SK-N-SH (cell line): ENCODE measurements at regions not wholly inside any gene's neighbourhood (a gene's known extent, or its start where the extent isn't known, plus 50 kb on each side); places are given as distances from the start of the nearest gene placed in this dataset.

ENCODE experiments used
- CTCF ChIP-seq: fragments of 200-600 bp; sonication (generic); IDR thresholded peaks from 2 replicates; pipeline ENCODE4 v1.6.1; 2017; ENCODE audit warnings: antibody characterized with exemption, mild to moderate bottlenecking, moderate library complexity
- ELF1 ChIP-seq: IDR thresholded peaks from 2 replicates; pipeline ENCODE4 v1.4.0; 2012
- EP300 ChIP-seq, 2 experiments: IDR thresholded peaks; 2 replicates each; pipeline versions ENCODE4 v1.4.0 to v1.6.1; 2012; ENCODE audit warnings: borderline replicate concordance in 1 of 2, low read depth in 1 of 2, low read length in 1 of 2
- EZH2phosphoT487 ChIP-seq: fragments of 200-600 bp; sonication (generic); IDR thresholded peaks from 2 replicates; pipeline ENCODE4 v1.6.1; 2017; ENCODE audit warnings: low read depth, mixed run types, mild to moderate bottlenecking, antibody characterized with exemption, moderate library complexity, borderline replicate concordance
- FOXM1 ChIP-seq: IDR thresholded peaks from 2 replicates; pipeline ENCODE4 v1.4.0; 2012; ENCODE audit warnings: low read depth, mild to moderate bottlenecking
- JUND ChIP-seq: IDR thresholded peaks from 2 replicates; pipeline ENCODE4 v1.4.0; 2012
- MAX ChIP-seq: IDR thresholded peaks from 2 replicates; pipeline ENCODE4 v1.4.0; 2012; ENCODE audit warnings: low read depth
- POLR2AphosphoS5 ChIP-seq: IDR thresholded peaks from 2 replicates; pipeline ENCODE4 v1.6.1; 2012; ENCODE audit warnings: low read depth, low read length
- REST ChIP-seq: IDR thresholded peaks from 2 replicates; pipeline ENCODE4 v1.6.1; 2012; ENCODE audit warnings: mild to moderate bottlenecking, low read depth, low read length, moderate library complexity
- RFX5 ChIP-seq: IDR thresholded peaks from 2 replicates; pipeline ENCODE4 v1.6.1; 2012; ENCODE audit warnings: mild to moderate bottlenecking, improper control_type of control experiment, low read length
- SIN3A ChIP-seq: IDR thresholded peaks from 2 replicates; pipeline ENCODE4 v1.6.1; 2012; ENCODE audit warnings: low read depth, mild to moderate bottlenecking, low read length, moderate library complexity, borderline replicate concordance
- SMC3 ChIP-seq: IDR thresholded peaks from 2 replicates; pipeline ENCODE4 v1.6.1; 2012; ENCODE audit warnings: low read depth, low read length, improper control_type of control experiment
- TAF1 ChIP-seq: IDR thresholded peaks from 2 replicates; pipeline ENCODE4 v1.6.1; 2012; ENCODE audit warnings: low read depth, mild to moderate bottlenecking, low read length, moderate library complexity, borderline replicate concordance

- TF ChIP-seq REST = no peak
- no peak for TF ChIP-seq CTCF
- TF ChIP-seq EP300 (IDR thresholded peaks at IDR 0.05; ENCODE audit: borderline replicate concordance in 1 of 2, low read depth in 1 of 2, low read length in 1 of 2) = no peak
- TF ChIP-seq SMC3 = no peak
- no peak for TF ChIP-seq JUND
- no peak for TF ChIP-seq MAX
- TF ChIP-seq RFX5 = no peak
- TF ChIP-seq FOXM1 = no peak
- no peak for TF ChIP-seq EZH2phosphoT487
- no peak for TF ChIP-seq POLR2AphosphoS5
- TF ChIP-seq SIN3A = no peak
- TF ChIP-seq TAF1 = no peak
- TF ChIP-seq ELF1 = no peak
Measured at GRCh38 chr2:147273628-147274027, 571.2 kb upstream of the ACVR2A start.
